ENCODE measurements at regions not wholly inside any gene's neighbourhood (a gene's known extent, or its start where the extent isn't known, plus 50 kb on each side); places are given as distances from the start of the nearest gene placed in this dataset.
A peak's percentile ranks its signal among the peaks of the same experiment; 100 is the strongest.

- TF ChIP-seq ZBTB33 (CRISPR knock-in tag; IDR thresholded peaks at IDR 0.05) (peak; percentile 11; the same call in 1 of the 2 replicates), SPEN (CRISPR knock-in tag; IDR thresholded peaks at IDR 0.05; ENCODE audit: low read depth) (no peak; the same call in none of the 2 replicates), SOX6 (IDR thresholded peaks at IDR 0.05) (no peak), SOX6 (CRISPR knock-in tag; IDR thresholded peaks at IDR 0.05) (peak; percentile 98), PCBP1 (IDR thresholded peaks at IDR 0.05; ENCODE audit: borderline replicate concordance, low read depth, low read length) (no peak), TRIM22 (IDR thresholded peaks at IDR 0.05) (no peak), RARA (CRISPR knock-in tag; IDR thresholded peaks at IDR 0.05) (peak; percentile 98), ZSCAN9 (CRISPR knock-in tag; IDR thresholded peaks at IDR 0.05; ENCODE audit: borderline replicate concordance) (no peak), ZNF616 (CRISPR knock-in tag; IDR thresholded peaks at IDR 0.05; ENCODE audit: low read depth) (no peak), ZNF350 (CRISPR knock-in tag; IDR thresholded peaks at IDR 0.05; ENCODE audit: borderline replicate concordance, low read depth) (peak; percentile 87; the same call in 1 of the 2 replicates), BATF2 (CRISPR knock-in tag; IDR thresholded peaks at IDR 0.05) (no peak), ZNF260 (CRISPR knock-in tag; IDR thresholded peaks at IDR 0.05; ENCODE audit: borderline replicate concordance, low read depth) (no peak), ZNF577 (CRISPR knock-in tag; IDR thresholded peaks at IDR 0.05; ENCODE audit: borderline replicate concordance, low read depth) (no peak), DMAP1 (CRISPR knock-in tag; IDR thresholded peaks at IDR 0.05) (peak; percentile 76; the same call in 1 of the 2 replicates), ZBTB7B (CRISPR knock-in tag; IDR thresholded peaks at IDR 0.05) (peak; percentile 83), HMGXB4 (CRISPR knock-in tag; IDR thresholded peaks at IDR 0.05; ENCODE audit: borderline replicate concordance in 1 of 2, low read depth in 1 of 2) (peak; percentile 78 to 79), TERF1 (CRISPR knock-in tag; IDR thresholded peaks at IDR 0.05) (no peak), CCDC6 (CRISPR knock-in tag; IDR thresholded peaks at IDR 0.05) (peak; percentile 86), ZNF143 (CRISPR knock-in tag; IDR thresholded peaks at IDR 0.05) (peak; percentile 61; the same call in 1 of the 2 replicates), CREB1 (IDR thresholded peaks at IDR 0.05) (no peak), CREB1 (CRISPR knock-in tag; IDR thresholded peaks at IDR 0.05) (peak; percentile 70), NCOA2 (CRISPR knock-in tag; IDR thresholded peaks at IDR 0.05) (peak; percentile 92), ZNF17 (CRISPR knock-in tag; IDR thresholded peaks at IDR 0.05) (no peak), RNF2 (conservative IDR thresholded peaks at IDR 0.05; ENCODE audit: low read depth) (peak; percentile 66)
Observed at GRCh38 chr9:88706193-88707113, 171.5 kb downstream of the NXNL2 start (continued).
